DMS 273 (cell line): ENCODE measurements at regions not wholly inside any gene's neighbourhood (a gene's known extent, or its start where the extent isn't known, plus 50 kb on each side); places are given as distances from the start of the nearest gene placed in this dataset.
A peak's percentile ranks its signal among the peaks of the same experiment; 100 is the strongest.
"Not testable (repeated sequence)": the region's sequence is repeated elsewhere in the genome, so short reads cannot be mapped to it uniquely, and the experiment has no call there.

ENCODE experiments used
- DNase-seq: peaks from one replicate; lab custom pipeline; 2025; ENCODE audit not compliant: unreplicated experiment; lab: John Stamatoyannopoulos, UW

- DNase-seq = peak; percentile 6
Observed at GRCh38 chr2:195572895-195573683, 83.9 kb upstream of the SLC39A10 start.

- no peak for DNase-seq
Observed at GRCh38 chr2:195570329-195570728, 86.7 kb upstream of the SLC39A10 start.

- DNase-seq = no peak
Observed at GRCh38 chr2:195569255-195569654, 87.8 kb upstream of the SLC39A10 start.

- not testable (repeated sequence) for DNase-seq
Observed at GRCh38 chr2:195564625-195565135, 92.3 kb upstream of the SLC39A10 start.

DNA sequence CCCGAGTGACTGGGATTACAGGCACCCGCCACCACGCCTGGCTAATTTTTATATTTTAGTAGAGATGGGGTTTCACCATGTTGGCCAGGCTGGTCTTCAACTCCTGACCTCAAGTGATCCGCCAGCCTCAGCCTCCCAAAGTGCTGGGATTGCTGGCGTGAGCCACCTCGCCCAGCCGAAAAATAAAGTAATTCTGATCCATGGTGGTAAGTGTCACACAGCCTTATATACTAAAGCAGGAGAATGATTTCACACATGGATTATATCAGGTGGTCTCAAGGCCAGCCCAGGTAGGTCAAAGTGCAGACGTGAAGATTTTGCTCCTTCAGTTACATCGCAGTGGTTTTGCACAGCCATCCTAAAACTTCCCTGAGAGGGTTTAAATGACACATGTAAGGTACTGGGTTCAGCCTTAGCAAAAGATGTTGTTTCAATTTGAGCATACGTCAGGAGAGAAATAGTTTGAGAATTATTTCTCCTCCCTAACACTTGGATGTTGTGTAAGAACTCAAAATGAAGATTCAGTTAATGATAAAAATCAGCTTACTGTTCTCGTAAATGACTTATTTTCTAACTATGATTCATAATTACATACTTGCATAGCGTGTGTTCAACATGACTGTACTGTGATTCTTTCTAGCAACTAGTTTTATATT, 93.0 kb upstream of the SLC39A10 start:
- DNase-seq = no peak

- no peak for DNase-seq
Observed at GRCh38 chr2:195562570-195563566, 94.2 kb upstream of the SLC39A10 start.

DNA sequence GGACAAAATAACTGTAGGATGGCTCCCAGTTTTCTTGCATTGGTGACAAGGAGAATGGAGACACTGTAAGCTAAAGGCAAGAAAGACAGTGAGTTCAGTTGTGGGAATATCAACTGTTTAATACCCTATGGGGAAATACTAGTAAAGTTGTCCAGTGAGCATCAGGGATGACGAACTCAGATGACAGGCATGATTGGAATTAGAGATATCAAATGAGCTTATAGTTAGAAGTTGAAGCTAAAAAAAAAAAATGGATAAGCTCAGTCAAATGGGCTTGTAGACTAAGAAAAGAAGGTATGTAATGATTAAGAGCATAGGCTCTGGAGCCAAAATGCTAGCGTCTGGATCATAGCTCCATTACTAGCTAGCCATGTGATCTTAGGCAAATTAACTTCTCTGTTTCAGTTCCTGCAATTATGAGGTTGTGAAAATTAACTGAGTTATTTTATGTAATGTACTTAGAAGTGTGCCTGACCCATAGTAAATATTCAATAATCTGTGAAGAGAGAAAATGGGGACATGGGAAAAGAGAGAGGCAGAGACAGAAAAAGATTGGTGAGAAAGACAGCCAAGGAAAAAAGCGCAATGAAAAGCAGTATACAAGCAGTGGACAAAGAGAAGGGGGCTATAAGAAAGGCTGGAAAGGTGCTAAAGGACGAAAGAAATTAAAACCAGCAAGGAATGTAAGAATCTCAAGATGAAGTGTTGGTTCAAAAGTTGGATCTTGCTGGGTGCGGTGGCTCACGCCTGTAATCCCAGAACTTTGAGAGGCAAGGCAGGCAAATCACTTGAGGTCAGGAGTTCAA, 95.7 kb upstream of the SLC39A10 start:
- no peak for DNase-seq

- no peak for DNase-seq
Observed at GRCh38 chr2:195560209-195560895, 96.7 kb upstream of the SLC39A10 start.

DNA sequence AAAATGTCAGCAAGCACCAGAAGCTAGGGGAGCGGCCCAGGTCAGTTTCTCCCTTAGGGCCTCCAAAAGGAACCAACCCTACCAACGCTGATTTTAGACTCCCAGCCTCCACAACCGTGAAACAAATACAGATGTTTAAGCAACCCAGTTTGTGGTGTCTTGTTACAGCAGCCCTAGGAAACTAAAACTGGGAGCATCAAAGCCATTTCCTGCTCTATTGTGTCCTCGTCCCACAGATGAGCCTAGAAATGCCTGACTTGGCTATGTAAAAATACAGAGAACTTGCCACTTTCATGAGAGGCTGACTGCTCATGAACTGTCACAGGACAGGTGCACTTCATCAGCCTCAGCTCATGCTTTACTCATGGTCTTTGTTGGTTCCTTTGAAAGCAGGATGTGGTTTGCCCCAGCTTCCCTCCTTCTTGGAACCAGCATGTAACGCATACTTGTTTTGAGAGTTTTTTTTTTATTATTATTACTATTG, 97.6 kb upstream of the SLC39A10 start:
- DNase-seq = no peak

DNA sequence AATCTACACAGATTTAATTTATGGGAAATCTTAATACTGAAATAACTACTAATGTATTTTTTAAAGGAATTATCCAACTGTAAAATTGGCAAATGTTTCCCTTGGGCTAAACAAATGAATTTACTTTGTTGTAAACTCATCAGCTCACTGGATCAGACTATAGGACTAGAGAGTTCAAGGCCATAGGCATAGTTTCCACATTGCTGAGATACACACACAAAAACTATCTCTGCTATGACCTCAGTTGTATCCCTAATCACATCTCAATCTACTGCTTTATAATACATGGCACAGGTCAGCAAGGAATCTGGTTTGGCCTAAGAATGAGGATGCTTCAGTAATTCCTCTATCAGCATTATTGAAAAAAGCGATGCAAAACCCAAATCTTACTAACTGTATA, 101.1 kb upstream of the SLC39A10 start:
- no peak for DNase-seq

- no peak for DNase-seq
Observed at GRCh38 chr2:195552581-195552980, 104.4 kb upstream of the SLC39A10 start.

GRCh38 chr2:195548198-195548940, 108.7 kb upstream of the SLC39A10 start:
- DNase-seq = no peak

- DNase-seq = not testable (repeated sequence)
Observed at GRCh38 chr2:195547268-195547840, 109.7 kb upstream of the SLC39A10 start.

GRCh38 chr2:195545811-195546210, 111.2 kb upstream of the SLC39A10 start:
- DNase-seq = no peak

DNA sequence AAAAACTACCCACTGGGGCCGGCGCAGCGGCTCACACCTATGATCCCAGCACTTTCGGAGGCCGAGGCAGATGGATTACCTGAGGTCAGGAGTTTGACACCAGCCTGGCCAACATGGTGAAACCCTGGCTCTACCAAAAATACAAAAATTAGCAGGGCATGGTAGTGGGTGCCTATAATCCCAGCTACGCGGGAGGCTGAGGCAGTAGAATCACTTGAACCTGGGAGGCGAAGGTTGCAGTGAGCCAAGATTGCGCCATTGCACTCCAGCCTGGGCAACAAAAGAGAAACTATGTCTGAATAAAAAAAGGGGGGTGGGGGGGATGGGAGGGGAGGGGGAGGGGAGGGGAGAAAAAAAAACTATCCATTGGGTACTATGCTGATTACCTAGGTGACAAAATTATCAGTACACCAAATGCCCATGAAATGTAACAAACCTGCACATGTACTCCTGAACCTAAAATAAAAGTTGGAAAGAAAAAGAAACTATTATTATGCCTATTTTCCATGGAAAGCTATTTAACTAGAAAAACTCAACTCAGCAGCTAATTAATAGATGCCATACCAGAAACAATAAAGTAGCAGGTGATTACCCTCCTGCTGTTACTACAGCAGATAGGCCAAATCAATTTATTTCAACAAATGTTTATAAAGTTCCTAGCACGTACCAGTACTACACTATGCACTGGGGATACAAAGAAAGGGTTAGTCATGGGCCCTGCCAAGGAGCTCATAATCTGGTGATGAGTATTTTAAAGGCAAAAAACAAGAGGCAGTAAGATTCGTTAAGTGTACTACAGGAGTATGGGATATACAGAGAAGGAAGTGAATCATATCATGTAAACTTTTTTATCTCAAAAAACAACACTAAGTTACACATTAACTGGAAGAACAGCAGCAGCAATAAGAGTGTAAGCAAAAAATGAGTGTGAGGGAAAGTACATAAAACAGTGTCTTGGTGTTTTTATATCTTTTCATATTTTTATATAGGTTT, 112.8 kb upstream of the SLC39A10 start:
- no peak for DNase-seq

DNA sequence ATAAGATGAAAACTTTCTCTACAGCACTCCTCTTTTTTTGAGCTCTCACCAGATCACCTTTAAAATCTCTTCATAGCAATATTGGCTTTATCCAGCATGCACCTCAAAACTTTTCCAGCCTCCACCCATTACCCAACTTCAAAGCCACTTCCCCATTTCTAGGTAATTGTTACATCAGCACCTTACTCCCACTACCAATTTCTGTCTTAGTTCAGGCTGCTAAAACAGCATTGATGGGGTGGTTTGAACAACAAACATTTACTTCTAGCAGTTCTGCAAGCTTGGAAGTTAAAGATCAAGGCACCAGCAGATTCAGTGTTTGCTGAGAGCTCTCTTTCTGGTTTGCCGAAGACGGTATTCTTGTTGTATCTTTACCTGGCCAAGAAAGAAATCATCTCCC, 114.0 kb upstream of the SLC39A10 start:
- no peak for DNase-seq

DNA sequence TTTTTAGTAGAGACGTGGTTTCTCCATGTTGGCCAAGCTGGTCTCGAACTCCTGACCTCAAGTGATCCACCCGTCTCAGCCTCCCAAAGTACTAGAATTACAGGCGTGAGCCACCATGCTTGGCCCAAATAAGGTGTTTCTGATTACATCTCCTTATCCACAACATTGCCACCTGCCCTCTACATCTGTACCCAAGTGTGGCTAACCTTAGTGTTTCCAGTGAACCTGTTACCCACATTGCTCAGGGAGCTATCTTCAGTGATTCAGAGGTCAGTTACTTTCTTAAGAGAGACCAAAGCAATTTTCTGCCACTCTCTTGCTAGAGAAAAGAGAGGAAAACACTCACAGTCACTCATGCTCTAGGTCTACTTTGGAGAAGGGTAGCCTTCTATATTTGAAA, 115.0 kb upstream of the SLC39A10 start:
- no peak for DNase-seq
